ENCODE measurements at regions not wholly inside any gene's neighbourhood (a gene's known extent, or its start where the extent isn't known, plus 50 kb on each side); places are given as distances from the start of the nearest gene placed in this dataset.
"Not testable (repeated sequence)": the region's sequence is repeated elsewhere in the genome, so short reads cannot be mapped to it uniquely, and the experiment has no call there.

DNA sequence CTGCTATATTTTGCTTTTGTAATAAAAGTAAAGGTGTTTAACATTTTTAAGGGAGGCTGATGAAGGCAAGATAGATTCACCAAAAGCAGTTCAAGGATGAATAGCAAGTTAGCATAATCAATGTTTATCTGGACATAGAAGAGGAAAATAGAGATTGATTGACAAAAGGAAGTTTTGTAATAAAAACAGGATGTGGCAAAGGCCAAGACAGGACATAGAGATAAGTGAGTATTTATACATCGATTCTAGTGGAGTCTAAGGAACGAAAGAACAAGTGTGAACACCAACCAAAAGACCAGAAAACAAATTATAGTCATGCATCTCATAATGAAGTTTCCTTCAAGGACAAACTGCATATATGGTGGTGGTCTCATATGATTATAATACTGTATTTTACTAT is 123.8 kb downstream of the CCDC71L start:
- no peak overlapping the region for H3K4me3 ChIP-seq
- intact Hi-C loops (cut with DNase I): no loop called here
- H3K27me3 ChIP-seq: no peaks in the 10 kb centered on the region
- H3K27ac ChIP-seq: no peak overlapping the region
- DNase-seq: no peak
- no peaks in the 10 kb centered on the region for H3K4me1 ChIP-seq (replicated peaks in 1 of 2)
- no peaks in the 10 kb centered on the region for H3K9me3 ChIP-seq (replicated peaks in 1 of 3)
- TF ChIP-seq, protein P1, sequence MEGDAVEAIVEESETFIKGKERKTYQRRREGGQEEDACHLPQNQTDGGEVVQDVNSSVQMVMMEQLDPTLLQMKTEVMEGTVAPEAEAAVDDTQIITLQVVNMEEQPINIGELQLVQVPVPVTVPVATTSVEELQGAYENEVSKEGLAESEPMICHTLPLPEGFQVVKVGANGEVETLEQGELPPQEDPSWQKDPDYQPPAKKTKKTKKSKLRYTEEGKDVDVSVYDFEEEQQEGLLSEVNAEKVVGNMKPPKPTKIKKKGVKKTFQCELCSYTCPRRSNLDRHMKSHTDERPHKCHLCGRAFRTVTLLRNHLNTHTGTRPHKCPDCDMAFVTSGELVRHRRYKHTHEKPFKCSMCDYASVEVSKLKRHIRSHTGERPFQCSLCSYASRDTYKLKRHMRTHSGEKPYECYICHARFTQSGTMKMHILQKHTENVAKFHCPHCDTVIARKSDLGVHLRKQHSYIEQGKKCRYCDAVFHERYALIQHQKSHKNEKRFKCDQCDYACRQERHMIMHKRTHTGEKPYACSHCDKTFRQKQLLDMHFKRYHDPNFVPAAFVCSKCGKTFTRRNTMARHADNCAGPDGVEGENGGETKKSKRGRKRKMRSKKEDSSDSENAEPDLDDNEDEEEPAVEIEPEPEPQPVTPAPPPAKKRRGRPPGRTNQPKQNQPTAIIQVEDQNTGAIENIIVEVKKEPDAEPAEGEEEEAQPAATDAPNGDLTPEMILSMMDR (IDR thresholded peaks at IDR 0.05): no peak
- no peak for TF ChIP-seq POLR2A (IDR thresholded peaks at IDR 0.05)
- WGBS, 4 donors: 42 to 50% (median 46%) methylated on average over 2 of the region's 2 CpGs
- no peaks in the 10 kb centered on the region for H3K36me3 ChIP-seq (replicated peaks in 1 of 2)

DNA sequence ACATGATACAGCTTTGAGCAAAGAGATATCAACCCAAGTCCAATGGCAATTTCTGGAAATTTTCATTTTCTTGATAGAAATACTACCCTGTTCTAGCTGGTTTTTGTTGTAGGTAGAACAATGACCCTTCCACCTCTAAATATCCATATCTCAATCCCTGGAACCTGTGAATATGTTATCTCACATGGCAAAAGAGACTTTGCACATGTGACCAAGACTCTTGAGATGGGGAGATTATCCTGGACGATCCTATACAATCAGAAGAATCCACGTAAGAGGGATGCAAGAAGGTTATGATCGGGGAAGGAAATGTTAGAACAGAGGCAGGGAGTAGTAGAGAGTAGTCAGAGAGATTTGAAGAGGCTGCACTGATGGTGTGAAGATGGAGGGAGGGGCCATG is 124.9 kb downstream of the CCDC71L start:
- Histone ChIP-seq H3K4me1 (replicated peaks in 1 of 2) (no peaks in the 10 kb centered on the region), H3K4me3 (no peak overlapping the region), H3K9me3 (replicated peaks in 1 of 3) (no peaks in the 10 kb centered on the region), H3K27me3 (no peaks in the 10 kb centered on the region), H3K27ac (no peak overlapping the region), H3K36me3 (replicated peaks in 1 of 2) (no peaks in the 10 kb centered on the region)
- WGBS, 4 donors: 89 to 94% (median 92%) methylated on average over 3 of the region's 3 CpGs
- intact Hi-C loops (cut with DNase I): no loop called here
- TF ChIP-seq, protein P1 (IDR thresholded peaks at IDR 0.05): no peak
- no peak for TF ChIP-seq POLR2A (IDR thresholded peaks at IDR 0.05)
- DNase-seq: no peak

DNA sequence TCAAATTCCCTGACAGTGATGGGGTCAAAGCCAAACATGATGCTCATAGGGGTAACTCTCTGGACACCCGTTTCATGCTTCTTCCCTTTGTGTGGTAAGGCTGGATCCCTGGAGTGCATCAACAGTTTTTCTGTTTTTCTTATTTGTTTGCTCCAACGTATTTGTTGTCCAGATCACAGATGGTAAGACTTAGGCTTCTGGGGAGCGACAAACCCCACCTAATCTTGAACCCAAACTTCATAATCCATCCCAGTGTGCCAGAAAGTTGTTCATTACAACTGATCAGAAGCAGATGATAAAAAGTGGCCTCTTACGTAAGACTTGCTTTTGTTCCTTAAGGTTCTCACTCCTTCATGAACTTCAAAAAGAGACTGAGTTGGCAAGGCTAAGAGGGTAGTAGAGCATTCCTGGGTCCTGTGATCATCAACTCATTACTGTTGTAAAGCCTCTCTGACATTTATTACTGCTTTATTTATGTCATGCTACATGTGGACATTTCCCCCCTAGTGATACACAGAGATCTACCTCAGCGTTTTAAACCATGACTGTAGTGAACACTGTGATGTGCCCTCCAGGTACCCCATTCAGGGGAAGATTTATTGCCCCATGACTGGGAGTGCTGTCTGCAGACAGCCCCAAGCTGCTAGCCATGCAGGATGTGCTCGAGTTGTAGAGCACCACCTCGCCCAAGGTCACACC is 125.6 kb downstream of the CCDC71L start:
- intact Hi-C loops (cut with DNase I): no loop called here
- 75 to 83% (median 81%) methylated on average over 7 of the region's 7 CpGs for WGBS, 4 donors
- no peak overlapping the region for H3K4me3 ChIP-seq
- H3K4me1 ChIP-seq (replicated peaks in 1 of 2): no peaks in the 10 kb centered on the region
- no peaks in the 10 kb centered on the region for H3K9me3 ChIP-seq (replicated peaks in 1 of 3)
- H3K27ac ChIP-seq: no peak overlapping the region
- no peaks in the 10 kb centered on the region for H3K36me3 ChIP-seq (replicated peaks in 1 of 2)
- no peaks in the 10 kb centered on the region for H3K27me3 ChIP-seq
- no peak for DNase-seq
- TF ChIP-seq, protein P1 (IDR thresholded peaks at IDR 0.05): no peak
- TF ChIP-seq POLR2A (IDR thresholded peaks at IDR 0.05): no peak

DNA sequence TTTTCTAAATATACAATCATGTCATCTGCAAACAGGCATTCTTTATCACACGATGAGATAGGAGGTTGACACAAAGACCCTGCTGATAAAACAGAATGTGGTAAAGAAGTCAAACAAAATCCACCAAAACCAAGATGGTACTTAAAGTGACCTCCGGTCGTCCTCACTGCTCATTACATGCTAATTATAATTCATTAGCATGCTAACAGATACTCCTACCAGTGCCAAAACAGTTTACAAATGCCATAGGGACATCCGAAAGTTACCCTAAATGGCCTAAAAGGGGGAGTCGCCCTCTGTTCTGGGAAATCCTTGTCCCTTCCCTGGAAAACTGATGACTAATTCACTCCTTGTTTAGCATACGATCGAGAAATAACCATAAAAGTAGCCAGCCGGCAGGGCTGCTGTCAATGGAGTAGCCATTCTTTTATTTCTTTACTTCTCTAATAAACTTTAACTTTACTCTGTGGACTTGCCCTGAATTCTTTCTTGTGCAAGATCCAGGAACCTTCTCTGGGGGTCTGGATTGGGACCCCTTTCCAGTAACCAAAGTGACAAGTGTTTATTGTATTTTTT is 126.6 kb downstream of the CCDC71L start:
- Histone ChIP-seq H3K27me3 (no peaks in the 10 kb centered on the region), H3K4me1 (replicated peaks in 1 of 2) (no peaks in the 10 kb centered on the region), H3K27ac (no peak overlapping the region), H3K4me3 (no peak overlapping the region), H3K36me3 (replicated peaks in 1 of 2) (no peaks in the 10 kb centered on the region), H3K9me3 (replicated peaks in 1 of 3) (no peaks in the 10 kb centered on the region)
- TF ChIP-seq, protein P1 (IDR thresholded peaks at IDR 0.05): no peak
- no peak for TF ChIP-seq POLR2A (IDR thresholded peaks at IDR 0.05)
- WGBS, 4 donors: 49 to 84% (median 79%) methylated on average over 8 of the region's 8 CpGs
- peak in 1 of 7 donors; percentile 58 for DNase-seq
- intact Hi-C loops (cut with DNase I): no loop called here

DNA sequence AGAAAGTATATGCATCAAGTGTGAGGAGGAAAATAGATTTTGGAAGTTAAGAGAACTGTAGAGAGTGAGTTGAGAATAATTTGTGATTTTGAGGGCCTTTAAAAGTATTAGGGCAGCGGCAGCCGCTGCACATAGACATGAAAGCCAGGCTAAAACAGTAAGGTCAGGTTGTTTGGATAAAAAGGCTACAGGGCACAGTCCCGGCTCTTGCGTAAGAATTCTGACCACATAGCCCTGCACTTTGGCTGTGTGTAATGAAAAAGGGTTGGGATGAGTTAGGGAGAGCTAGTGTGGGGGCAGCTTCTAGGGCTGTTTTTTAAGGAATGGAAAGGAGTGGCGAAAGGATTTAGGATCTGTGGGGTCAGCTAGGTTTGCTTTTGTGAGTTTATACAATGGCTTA is 130.8 kb downstream of the CCDC71L start:
- WGBS, 4 donors: 63 to 91% (median 88%) methylated on average over 5 of the region's 5 CpGs
- not testable (repeated sequence) for H3K4me1 ChIP-seq (replicated peaks in 1 of 2)

DNA sequence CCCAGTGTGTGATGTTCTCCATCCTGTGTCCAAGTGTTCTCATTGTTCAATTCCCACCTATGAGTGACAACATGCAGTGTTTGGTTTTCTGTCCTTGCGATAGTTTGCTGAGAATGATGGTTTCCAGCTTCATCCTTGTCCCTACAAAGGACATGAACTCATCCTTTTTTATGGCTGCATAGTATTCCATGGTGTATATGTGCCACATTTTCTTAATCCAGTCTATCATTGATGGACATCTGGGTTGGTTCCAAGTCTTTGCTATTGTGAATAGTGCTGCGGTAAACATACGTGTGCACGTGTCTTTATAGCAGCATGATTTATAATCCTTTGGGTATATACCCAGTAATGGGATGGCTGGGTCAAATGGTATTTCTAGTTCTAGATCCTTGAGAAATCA is 134.3 kb downstream of the CCDC71L start:
- DNase-seq; H3K4me3 ChIP-seq; H3K27me3 ChIP-seq; H3K27ac ChIP-seq; H3K9me3 ChIP-seq (replicated peaks in 1 of 3); H3K4me1 ChIP-seq (replicated peaks in 1 of 2); intact Hi-C loops (cut with DNase I); H3K36me3 ChIP-seq (replicated peaks in 1 of 2): not testable (repeated sequence)
- 87 to 100% (median 94%) methylated on average over 4 of the region's 4 CpGs for WGBS, 4 donors

More for the DNA sequence above, 130.8 kb downstream of the CCDC71L start:
- intact Hi-C loops (cut with DNase I); H3K36me3 ChIP-seq (replicated peaks in 1 of 2); H3K9me3 ChIP-seq (replicated peaks in 1 of 3); H3K27ac ChIP-seq; H3K4me3 ChIP-seq; H3K27me3 ChIP-seq: not testable (repeated sequence)
- DNase-seq: peak in 1 of 7 donors; percentile 55
